ENCODE measurements at regions not wholly inside any gene's neighbourhood (a gene's known extent, or its start where the extent isn't known, plus 50 kb on each side); places are given as distances from the start of the nearest gene placed in this dataset.

GRCh38 chr6:102623201-102623600 is 1229.7 kb downstream of the GRIK2 start:
- Histone ChIP-seq H3K9me3 (ENCODE audit: control insufficient read depth, insufficient read depth, low read depth, low read length) (no peaks in the 10 kb centered on the region), H3K4me1 (ENCODE audit: control insufficient read depth, insufficient read depth, low read length) (no peaks in the 10 kb centered on the region), H3K27me3 (ENCODE audit: control insufficient read depth, insufficient read depth, low read length) (no peaks in the 10 kb centered on the region), H3K36me3 (ENCODE audit: control insufficient read depth, insufficient read depth, low read length) (no peaks in the 10 kb centered on the region), H3K27ac (ENCODE audit: low read length) (no peak overlapping the region), H3K4me3 (ENCODE audit: low read depth in 2 of 2, low read length in 2 of 2) (no peak overlapping the region)
- intact Hi-C loops (cut with micrococcal nuclease; ENCODE audit: unreplicated experiment) (no loop called here), in situ Hi-C loops (cut with HindIII; ENCODE audit: low pct_unique_long_range_greater_than_20kb, low sequenced_read_pairs) (no loop called here)
- ChIA-PET CTCF (no interaction called here), POLR2A (no interaction called here)
- DNase-seq (ENCODE audit: low read depth, low spot score) (no peak), ATAC-seq (no peak)
- TF ChIP-seq CTCF (IDR thresholded peaks at IDR 0.05) (no peak), POLR2AphosphoS5 (IDR thresholded peaks at IDR 0.05; ENCODE audit: low read depth, low read length) (no peak), TCF7L2 (IDR thresholded peaks at IDR 0.05; ENCODE audit: low read depth, low read length) (no peak), SIN3A (IDR thresholded peaks at IDR 0.05; ENCODE audit: borderline replicate concordance, insufficient read depth, low read depth, low read length) (no peak)
- TF ChIP-seq, protein P1, sequence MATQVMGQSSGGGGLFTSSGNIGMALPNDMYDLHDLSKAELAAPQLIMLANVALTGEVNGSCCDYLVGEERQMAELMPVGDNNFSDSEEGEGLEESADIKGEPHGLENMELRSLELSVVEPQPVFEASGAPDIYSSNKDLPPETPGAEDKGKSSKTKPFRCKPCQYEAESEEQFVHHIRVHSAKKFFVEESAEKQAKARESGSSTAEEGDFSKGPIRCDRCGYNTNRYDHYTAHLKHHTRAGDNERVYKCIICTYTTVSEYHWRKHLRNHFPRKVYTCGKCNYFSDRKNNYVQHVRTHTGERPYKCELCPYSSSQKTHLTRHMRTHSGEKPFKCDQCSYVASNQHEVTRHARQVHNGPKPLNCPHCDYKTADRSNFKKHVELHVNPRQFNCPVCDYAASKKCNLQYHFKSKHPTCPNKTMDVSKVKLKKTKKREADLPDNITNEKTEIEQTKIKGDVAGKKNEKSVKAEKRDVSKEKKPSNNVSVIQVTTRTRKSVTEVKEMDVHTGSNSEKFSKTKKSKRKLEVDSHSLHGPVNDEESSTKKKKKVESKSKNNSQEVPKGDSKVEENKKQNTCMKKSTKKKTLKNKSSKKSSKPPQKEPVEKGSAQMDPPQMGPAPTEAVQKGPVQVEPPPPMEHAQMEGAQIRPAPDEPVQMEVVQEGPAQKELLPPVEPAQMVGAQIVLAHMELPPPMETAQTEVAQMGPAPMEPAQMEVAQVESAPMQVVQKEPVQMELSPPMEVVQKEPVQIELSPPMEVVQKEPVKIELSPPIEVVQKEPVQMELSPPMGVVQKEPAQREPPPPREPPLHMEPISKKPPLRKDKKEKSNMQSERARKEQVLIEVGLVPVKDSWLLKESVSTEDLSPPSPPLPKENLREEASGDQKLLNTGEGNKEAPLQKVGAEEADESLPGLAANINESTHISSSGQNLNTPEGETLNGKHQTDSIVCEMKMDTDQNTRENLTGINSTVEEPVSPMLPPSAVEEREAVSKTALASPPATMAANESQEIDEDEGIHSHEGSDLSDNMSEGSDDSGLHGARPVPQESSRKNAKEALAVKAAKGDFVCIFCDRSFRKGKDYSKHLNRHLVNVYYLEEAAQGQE (IDR thresholded peaks at IDR 0.05; ENCODE audit: insufficient read depth in 1 of 2, low read depth in 2 of 2, low read length in 1 of 2) = no peak
- BruUV-seq (replicated peaks) = no TSS peak

- in situ Hi-C loops (cut with HindIII; ENCODE audit: low pct_unique_long_range_greater_than_20kb, low sequenced_read_pairs) = no loop called here
- no peaks in the 10 kb centered on the region for H3K4me1 ChIP-seq (ENCODE audit: control insufficient read depth, insufficient read depth, low read length)
- no peak overlapping the region for H3K27ac ChIP-seq (ENCODE audit: low read length)
- H3K9me3 ChIP-seq (ENCODE audit: control insufficient read depth, insufficient read depth, low read depth, low read length) = 0 out of 2 replicates have a peak, but pooled peaks cover under 1% of the 10 kb centered on the region
- TF ChIP-seq CTCF (IDR thresholded peaks at IDR 0.05) = peak; percentile 43; the same call in 1 of the 2 replicates
- no peak for TF ChIP-seq POLR2AphosphoS5 (IDR thresholded peaks at IDR 0.05; ENCODE audit: low read depth, low read length)
- no TSS peak for BruUV-seq (replicated peaks)
- H3K27me3 ChIP-seq (ENCODE audit: control insufficient read depth, insufficient read depth, low read length) = no peaks in the 10 kb centered on the region
- CTCF ChIA-PET = interaction anchor here (0.7 kb wide), 1 partner anchor 1394 kb away, joined by 4 read pairs; no protein-coding TSS in a partner anchor
- POLR2A ChIA-PET = no interaction called here
- H3K36me3 ChIP-seq (ENCODE audit: control insufficient read depth, insufficient read depth, low read length) = no peaks in the 10 kb centered on the region
- DNase-seq (ENCODE audit: low read depth, low spot score) = no peak
- no peak for ATAC-seq
- intact Hi-C loops (cut with micrococcal nuclease; ENCODE audit: unreplicated experiment) = no loop called here
- no peak overlapping the region for H3K4me3 ChIP-seq (ENCODE audit: low read depth in 2 of 2, low read length in 2 of 2)
Measured at GRCh38 chr6:102619585-102619984, 1226.1 kb downstream of the GRIK2 start.

Data from Panc1 (cell line).